Right atrium auricular region (tissue), 2 donors: ENCODE measurements at regions not wholly inside any gene's neighbourhood (a gene's known extent, or its start where the extent isn't known, plus 50 kb on each side); places are given as distances from the start of the nearest gene placed in this dataset.

Experiments used
- DNase-seq: peaks from one replicate; pipeline ENCODE4 v3.0.0-alpha.2; 2019; ENCODE audit warnings: low spot score
- H3K27ac ChIP-seq, 2 donors: fragments of 200-600 bp; sonication (generic); 1 replicate in 1 of 2; 2 replicates in 1 of 2; pipeline ENCODE4 v1.5.1; 2016 to 2019
- H3K27me3 ChIP-seq, 2 donors: fragments of 200-600 bp; sonication (generic); one replicate each; pipeline versions ENCODE4 v1.5.1 to v1.6.0; 2017 to 2019
- H3K36me3 ChIP-seq: fragments of 200-600 bp; sonication (generic); one replicate; pipeline ENCODE4 v1.5.1; 2016
- H3K4me1 ChIP-seq, 2 donors: fragments of 200-600 bp; sonication (generic); one replicate each; pipeline versions ENCODE4 v1.5.1 to v1.6.0; 2017 to 2019
- H3K4me3 ChIP-seq, 2 donors: fragments of 200-600 bp; sonication (generic); 1 replicate in 1 of 2; 2 replicates in 1 of 2; pipeline ENCODE4 v1.5.1; 2017 to 2019; ENCODE audit warnings: mild to moderate bottlenecking in 1 of 2, moderate library complexity in 1 of 2
- H3K9me3 ChIP-seq, 2 donors: fragments of 200-600 bp; sonication (generic); one replicate each; pipeline ENCODE4 v1.5.1; 2019
- CTCF ChIP-seq, 2 donors: fragments of 200-600 bp; sonication (generic); IDR thresholded peaks; one replicate each; pipeline ENCODE4 v1.5.1; 2019; ENCODE audit warnings: antibody characterized with exemption in 2 of 2

- no peaks in the 10 kb centered on the region for H3K36me3 ChIP-seq
- no peaks in the 10 kb centered on the region for H3K27me3 ChIP-seq
- H3K4me1 ChIP-seq, result no peaks in the 10 kb centered on the region
- no peak for DNase-seq
- H3K9me3 ChIP-seq, result no peaks in the 10 kb centered on the region
- TF ChIP-seq CTCF (IDR thresholded peaks at IDR 0.05), result no peak
- no peak overlapping the region for H3K4me3 ChIP-seq
- H3K27ac ChIP-seq, result no peak overlapping the region
Observed at GRCh38 chr2:84276590-84277255, 182.4 kb downstream of the SUCLG1 start.

DNA sequence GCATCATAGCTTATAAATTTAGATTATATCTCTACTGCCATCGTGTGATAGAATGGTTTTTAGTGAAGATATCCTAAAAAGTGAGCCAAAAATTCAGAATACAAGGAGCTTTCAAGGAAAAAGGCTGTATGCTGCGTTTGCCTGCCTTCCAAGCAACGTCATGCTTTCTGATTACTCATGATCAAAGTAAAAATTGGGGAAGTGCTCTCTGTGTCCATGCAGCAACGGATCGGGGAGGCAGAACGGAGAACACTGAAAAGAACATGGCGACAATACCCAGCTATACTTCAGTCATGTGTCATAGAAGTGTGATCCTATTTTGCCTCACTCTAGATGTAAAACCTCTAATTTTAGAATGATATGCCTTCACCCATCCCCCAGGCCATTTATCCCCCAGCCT lies 185.7 kb downstream of the SUCLG1 start:
- Histone ChIP-seq H3K9me3 (no peaks in the 10 kb centered on the region), H3K27me3 (no peaks in the 10 kb centered on the region), H3K27ac (no peak overlapping the region), H3K4me3 (no peak overlapping the region), H3K36me3 (no peaks in the 10 kb centered on the region), H3K4me1 (no peaks in the 10 kb centered on the region)
- DNase-seq, result no peak
- no peak for TF ChIP-seq CTCF (IDR thresholded peaks at IDR 0.05)

DNA sequence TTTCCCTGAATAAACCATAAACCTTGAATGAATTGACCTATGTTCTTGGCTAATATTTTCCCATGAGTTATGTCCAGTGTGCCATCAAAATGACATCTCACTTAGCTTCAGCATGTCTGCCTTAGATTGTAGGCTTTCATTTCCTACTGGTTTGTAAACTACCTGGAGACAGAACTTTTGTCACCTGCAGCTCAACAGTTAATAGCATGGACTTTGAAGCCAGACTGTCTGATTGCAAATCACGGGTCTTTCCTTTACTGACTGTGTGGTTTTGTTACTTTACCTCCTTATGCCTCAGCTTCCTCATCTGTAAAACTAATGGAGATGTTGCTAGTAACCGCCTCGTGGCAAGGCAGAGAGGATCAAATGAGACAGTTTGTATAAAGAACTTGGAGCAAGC lies 187.1 kb downstream of the SUCLG1 start:
- no peak for TF ChIP-seq CTCF (IDR thresholded peaks at IDR 0.05)
- Histone ChIP-seq H3K36me3 (no peaks in the 10 kb centered on the region), H3K27me3 (no peaks in the 10 kb centered on the region), H3K9me3 (no peaks in the 10 kb centered on the region), H3K4me1 (no peaks in the 10 kb centered on the region), H3K4me3 (no peak overlapping the region), H3K27ac (no peak overlapping the region)
- no peak for DNase-seq

GRCh38 chr2:84257831-84258230 lies 201.2 kb downstream of the SUCLG1 start:
- Histone ChIP-seq H3K27me3 (no peaks in the 10 kb centered on the region), H3K9me3 (peaks cover 3 to 4% of the 10 kb centered on the region in 2 donors), H3K36me3 (no peaks in the 10 kb centered on the region), H3K4me1 (no peaks in the 10 kb centered on the region), H3K4me3 (no peak overlapping the region), H3K27ac (no peak overlapping the region)
- no peak for TF ChIP-seq CTCF (IDR thresholded peaks at IDR 0.05)
- DNase-seq, result no peak

DNA sequence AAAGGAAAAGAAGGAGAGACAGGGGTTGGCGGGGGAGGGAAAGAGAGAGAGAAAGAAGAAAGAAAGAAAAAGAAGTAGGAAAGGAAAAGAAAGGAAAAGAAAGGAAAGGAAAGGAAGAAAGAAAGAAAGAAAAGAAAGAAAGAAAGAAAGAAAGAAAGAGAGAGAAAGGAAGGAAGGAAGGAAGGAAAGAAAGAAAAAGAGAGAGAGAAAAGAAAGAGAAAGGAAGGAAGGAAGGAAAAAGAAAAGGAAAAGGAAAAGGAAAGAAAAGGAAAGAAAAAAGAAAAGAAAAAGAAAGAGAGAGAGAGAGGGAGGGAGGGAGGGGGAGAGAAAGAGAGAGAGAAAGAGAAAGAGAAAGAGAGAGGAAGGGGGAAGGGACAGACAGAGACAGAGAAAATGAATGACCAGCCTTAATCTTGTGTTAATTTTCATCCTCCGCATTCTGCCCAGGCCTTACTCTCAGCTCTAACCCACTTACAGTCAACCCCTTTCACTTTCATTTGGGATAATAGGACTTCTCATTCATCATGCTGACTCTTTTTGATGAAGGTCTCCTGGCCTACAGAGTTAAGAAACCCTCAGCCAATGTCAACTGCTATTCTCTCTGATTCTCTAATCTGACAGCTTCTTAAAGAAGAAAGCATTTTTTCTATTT lies 207.3 kb downstream of the SUCLG1 start:
- TF ChIP-seq CTCF (IDR thresholded peaks at IDR 0.05), result no peak
- H3K36me3 ChIP-seq, result no peaks in the 10 kb centered on the region
- no peaks in the 10 kb centered on the region for H3K4me1 ChIP-seq
- H3K9me3 ChIP-seq, result no peaks in the 10 kb centered on the region
- H3K27ac ChIP-seq, result no peak overlapping the region
- H3K4me3 ChIP-seq, result no peak overlapping the region
- DNase-seq, result no peak
- H3K27me3 ChIP-seq, result no peaks in the 10 kb centered on the region

GRCh38 chr2:84249140-84249539 lies 209.9 kb downstream of the SUCLG1 start:
- Histone ChIP-seq H3K36me3 (no peaks in the 10 kb centered on the region), H3K4me1 (no peaks in the 10 kb centered on the region), H3K4me3 (no peak overlapping the region), H3K27me3 (no peaks in the 10 kb centered on the region), H3K9me3 (no peaks in the 10 kb centered on the region), H3K27ac (no peak overlapping the region)
- DNase-seq, result no peak
- no peak for TF ChIP-seq CTCF (IDR thresholded peaks at IDR 0.05)
